Central memory CD8-positive, alpha-beta T cell (primary cell): ENCODE measurements at regions not wholly inside any gene's neighbourhood (a gene's known extent, or its start where the extent isn't known, plus 50 kb on each side); places are given as distances from the start of the nearest gene placed in this dataset.
"Not testable (repeated sequence)": the region's sequence is repeated elsewhere in the genome, so short reads cannot be mapped to it uniquely, and the experiment has no call there.

Experiments used
- ATAC-seq: fragments of 150-1000 bp; cut with Tn5 transposase; replicated peaks from 2 replicates; pipeline ENCODE4 v1.10.0; 2022; ENCODE audit warnings: mild to moderate bottlenecking, moderate FRiP score, moderate number of reproducible peaks; ENCODE audit not compliant: poor library complexity, severe bottlenecking; ENCODE audit errors: extremely low read depth
- DNase-seq, 2 donors: peaks; one replicate each; pipeline ENCODE4 v3.0.0; 2021; ENCODE audit warnings: low spot score in 2 of 2
- H3K27ac Mint-ChIP-seq: one replicate; pipeline ENCODE4 v1.8.0; 2022; ENCODE audit warnings: low read depth, mild to moderate bottlenecking, moderate library complexity, mixed read lengths
- H3K27me3 Mint-ChIP-seq: one replicate; pipeline ENCODE4 v1.8.0; 2022; ENCODE audit warnings: mixed read lengths
- H3K36me3 Mint-ChIP-seq: one replicate; pipeline ENCODE4 v1.8.0; 2022; ENCODE audit warnings: mild to moderate bottlenecking, moderate library complexity, mixed read lengths; ENCODE audit not compliant: insufficient read depth
- H3K4me1 Mint-ChIP-seq: one replicate; pipeline ENCODE4 v1.8.0; 2022; ENCODE audit warnings: mixed read lengths
- H3K4me3 Mint-ChIP-seq: one replicate; pipeline ENCODE4 v1.8.0; 2022; ENCODE audit warnings: mild to moderate bottlenecking, moderate library complexity, mixed read lengths
- H3K9me3 Mint-ChIP-seq: one replicate; pipeline ENCODE4 v1.8.0; 2022; ENCODE audit warnings: mixed read lengths

DNA sequence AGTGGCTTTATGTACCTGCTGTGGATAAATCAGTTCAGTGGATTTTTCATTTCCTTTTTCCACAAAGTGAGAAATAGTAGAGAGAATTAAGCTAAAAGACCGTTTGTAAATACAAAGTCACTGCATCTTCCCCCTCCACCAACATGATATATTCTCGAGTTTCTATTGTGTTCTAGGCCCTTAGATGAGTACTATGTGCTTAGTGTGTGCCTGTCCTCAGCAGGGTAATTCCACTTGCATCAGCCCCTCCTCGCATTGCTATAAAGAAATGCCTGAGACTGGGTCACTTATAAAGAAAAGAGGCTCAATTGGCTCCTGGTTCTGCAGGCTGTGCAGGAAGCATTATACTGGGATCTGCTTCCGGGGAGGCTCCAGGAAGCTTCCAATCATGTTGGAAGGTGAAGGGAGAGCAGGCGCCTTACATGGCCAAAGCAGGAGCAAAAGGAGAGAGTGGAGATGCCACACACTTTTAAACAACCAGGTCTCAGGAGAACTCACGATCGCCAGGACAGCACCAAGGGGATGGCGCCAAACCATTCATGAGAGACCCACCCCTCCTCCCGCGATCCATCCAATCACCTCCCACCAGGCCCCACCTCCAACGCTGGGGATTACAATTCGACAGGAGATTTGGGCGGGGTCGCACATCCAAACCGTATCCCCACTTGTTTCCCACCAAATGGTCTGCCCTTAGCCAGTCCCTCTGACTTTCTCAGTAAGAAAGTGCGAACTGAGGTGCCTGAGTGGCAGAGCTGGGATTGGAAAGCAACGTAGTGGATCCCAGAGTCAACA lies 102.3 kb upstream of the ABCC4 start:
- peaks cover 2% of the 10 kb centered on the region for H3K36me3 Mint-ChIP-seq
- DNase-seq (no peak), ATAC-seq (peak; percentile 11)
- peaks cover 10% of the 10 kb centered on the region for H3K4me1 Mint-ChIP-seq
- no peaks in the 10 kb centered on the region for H3K9me3 Mint-ChIP-seq
- peaks cover 32% of the 10 kb centered on the region for H3K27me3 Mint-ChIP-seq
- H3K27ac Mint-ChIP-seq: no peak overlapping the region
- H3K4me3 Mint-ChIP-seq: peak overlapping the region; percentile 62

DNA sequence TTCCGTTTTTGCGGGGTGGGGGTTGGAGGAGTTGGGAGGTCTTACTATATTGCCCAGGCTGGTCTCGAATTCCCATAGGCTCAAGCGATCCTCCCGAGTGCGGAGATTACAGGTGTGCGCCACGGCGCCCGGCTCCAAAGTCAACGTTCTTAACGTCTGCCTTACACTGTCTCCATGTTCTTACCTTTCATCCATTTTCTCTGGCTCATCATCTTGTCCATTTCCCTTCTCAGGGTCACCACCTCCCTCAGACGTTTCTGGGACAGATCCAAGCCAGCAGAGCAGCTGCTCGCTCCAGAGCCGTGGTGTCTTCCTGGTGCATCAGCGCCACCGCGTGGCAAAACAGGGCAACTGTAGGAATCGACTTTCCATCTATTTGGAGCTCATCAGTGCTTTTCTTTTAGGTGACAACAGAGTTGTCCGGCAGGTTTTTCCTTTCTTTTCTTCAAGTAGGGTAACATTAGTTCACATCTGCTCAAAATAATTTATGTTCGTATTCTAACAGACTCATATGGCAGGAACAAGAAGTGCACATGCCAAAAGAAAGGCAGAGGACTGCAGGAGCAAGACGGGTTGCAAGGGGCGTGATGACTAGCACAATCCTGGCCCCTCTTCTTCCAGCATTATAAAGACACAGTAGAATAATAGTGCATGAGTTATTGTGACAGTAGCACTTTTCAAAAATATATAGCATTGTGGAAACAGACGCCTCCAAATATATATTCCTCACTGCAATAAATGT lies 103.1 kb upstream of the ABCC4 start:
- H3K9me3 Mint-ChIP-seq: no peaks in the 10 kb centered on the region
- peak; percentile 58 to 61 for DNase-seq
- no peak overlapping the region for H3K27ac Mint-ChIP-seq
- peaks cover 10% of the 10 kb centered on the region for H3K4me1 Mint-ChIP-seq
- peak overlapping the region; percentile 62 for H3K4me3 Mint-ChIP-seq
- H3K27me3 Mint-ChIP-seq: peaks cover 32% of the 10 kb centered on the region
- peaks cover 2% of the 10 kb centered on the region for H3K36me3 Mint-ChIP-seq
- ATAC-seq: peak; percentile 78

DNA sequence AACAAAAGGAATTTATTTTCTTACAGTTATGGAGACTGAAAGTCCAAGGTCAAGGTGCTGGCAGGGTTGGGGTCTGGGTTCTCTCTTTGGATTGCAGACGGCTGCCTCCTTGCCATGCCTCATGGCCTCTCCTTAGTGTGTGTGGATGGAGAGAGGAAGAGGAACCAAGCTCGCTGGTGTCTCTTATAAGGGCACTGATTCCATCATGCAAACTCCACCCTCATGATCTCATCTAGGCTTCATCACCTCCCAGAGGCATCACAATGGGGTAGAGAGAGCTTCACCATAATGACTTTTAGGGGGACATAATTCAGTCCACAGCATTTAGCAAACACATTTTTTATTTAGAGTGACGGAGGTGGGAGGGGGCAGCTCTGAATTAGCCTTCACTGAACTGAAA lies 104.9 kb upstream of the ABCC4 start:
- no peak for DNase-seq
- no peak overlapping the region for H3K4me3 Mint-ChIP-seq
- no peaks in the 10 kb centered on the region for H3K9me3 Mint-ChIP-seq
- H3K36me3 Mint-ChIP-seq: peaks cover 2% of the 10 kb centered on the region
- H3K4me1 Mint-ChIP-seq: peaks cover 10% of the 10 kb centered on the region
- H3K27ac Mint-ChIP-seq: no peak overlapping the region
- no peak for ATAC-seq
- peaks cover 32% of the 10 kb centered on the region for H3K27me3 Mint-ChIP-seq

DNA sequence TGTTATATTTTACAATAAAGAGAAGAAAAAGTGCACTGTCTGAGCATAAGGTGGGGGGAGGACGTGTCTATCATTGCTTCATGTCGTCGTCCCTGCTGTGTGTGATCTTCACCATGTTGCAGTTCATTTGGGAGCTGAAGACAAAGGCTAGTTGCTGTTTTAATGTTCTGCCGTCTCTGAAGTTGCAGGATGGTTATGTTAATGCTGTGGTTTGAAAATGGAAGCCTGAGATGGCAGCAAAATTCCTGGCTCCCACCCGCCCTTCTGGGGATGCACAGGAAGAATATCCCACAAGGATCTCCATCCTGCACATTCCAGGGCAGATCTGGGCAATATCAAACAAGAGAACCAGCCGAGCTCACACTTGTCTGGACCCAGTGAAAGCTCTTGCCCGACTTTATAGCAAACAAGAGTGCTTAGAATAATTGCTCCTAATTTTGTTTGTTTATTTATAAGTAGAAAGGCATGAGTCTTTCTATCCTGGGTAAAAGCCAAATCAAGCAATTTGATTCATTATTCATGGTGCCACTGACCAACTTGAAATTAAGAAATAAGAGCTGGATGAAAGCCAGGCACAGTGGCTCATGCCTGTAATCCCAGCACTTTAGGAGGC lies 110.3 kb upstream of the ABCC4 start:
- Mint-ChIP-seq H3K27ac (no peak overlapping the region), H3K4me3 (no peak overlapping the region), H3K36me3 (no peaks in the 10 kb centered on the region), H3K9me3 (no peaks in the 10 kb centered on the region), H3K4me1 (no peaks in the 10 kb centered on the region), H3K27me3 (peaks cover 2% of the 10 kb centered on the region)
- ATAC-seq (no peak), DNase-seq (no peak)

DNA sequence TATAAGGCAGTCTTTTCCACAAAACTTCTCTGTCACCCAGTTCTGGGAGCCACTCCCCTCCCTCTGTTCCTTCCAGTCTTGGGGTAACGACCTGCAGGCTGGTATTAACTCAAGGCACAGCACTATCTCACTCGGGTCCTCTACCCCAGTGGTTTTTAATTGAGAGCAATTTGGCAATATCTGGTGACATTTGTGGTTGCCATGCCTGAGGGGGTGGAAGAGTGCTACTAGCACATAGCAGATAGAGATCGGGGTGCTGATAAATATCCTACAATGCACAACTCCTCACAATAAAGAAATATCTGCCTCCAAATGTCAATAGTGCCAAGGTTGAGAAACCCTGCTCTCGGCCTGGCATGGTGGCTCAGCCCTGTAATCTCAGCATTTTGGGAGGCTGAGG lies 117.7 kb upstream of the ABCC4 start:
- ATAC-seq (no peak), DNase-seq (no peak)
- Mint-ChIP-seq H3K4me1 (no peaks in the 10 kb centered on the region), H3K4me3 (no peak overlapping the region), H3K27me3 (peaks cover 59% of the 10 kb centered on the region), H3K27ac (no peak overlapping the region), H3K36me3 (no peaks in the 10 kb centered on the region), H3K9me3 (no peaks in the 10 kb centered on the region)

DNA sequence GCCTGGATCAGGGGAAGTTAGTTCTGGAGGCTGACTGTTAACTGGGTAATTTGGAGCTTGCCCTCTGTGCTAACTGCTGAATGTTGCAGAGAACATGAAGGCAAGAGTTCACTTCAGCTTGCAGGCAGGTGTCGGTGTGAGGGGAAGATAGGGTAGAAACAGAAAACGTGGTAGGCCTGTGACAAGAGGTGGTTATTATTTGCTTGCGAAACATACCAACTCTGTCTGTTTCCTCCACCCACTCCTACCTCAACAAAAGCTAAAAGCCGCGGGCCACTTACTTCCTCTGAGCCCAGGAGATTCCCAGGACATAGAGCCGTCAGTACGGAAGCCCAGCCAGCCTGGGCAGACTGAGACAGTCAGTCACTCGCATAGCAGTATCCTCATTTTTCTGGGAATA lies 119.2 kb upstream of the ABCC4 start:
- H3K9me3 Mint-ChIP-seq: no peaks in the 10 kb centered on the region
- DNase-seq: no peak
- peaks cover 63% of the 10 kb centered on the region for H3K27me3 Mint-ChIP-seq
- H3K36me3 Mint-ChIP-seq: no peaks in the 10 kb centered on the region
- H3K27ac Mint-ChIP-seq: no peak overlapping the region
- no peak overlapping the region for H3K4me3 Mint-ChIP-seq
- no peaks in the 10 kb centered on the region for H3K4me1 Mint-ChIP-seq
- no peak for ATAC-seq

DNA sequence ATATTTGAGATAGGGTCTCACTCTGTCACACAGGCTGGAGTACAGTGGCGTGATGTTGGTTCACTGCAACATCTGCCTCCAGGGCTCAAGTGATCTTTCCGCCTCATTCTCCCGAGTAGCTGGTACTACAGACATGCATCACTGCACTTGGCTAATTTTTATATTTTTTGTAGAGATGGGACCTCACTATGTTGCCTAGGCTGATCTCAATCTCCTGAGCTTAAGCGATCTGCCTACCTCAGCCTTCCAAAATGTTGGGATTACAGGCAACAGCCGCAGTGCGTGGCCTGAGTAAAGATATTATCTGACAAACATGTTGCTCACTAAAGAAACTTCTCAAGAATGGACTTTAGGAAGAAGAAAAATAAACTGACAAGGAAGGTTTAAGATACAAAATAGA lies 125.4 kb upstream of the ABCC4 start:
- ATAC-seq: no peak
- Mint-ChIP-seq H3K27ac (no peak overlapping the region), H3K4me1 (no peaks in the 10 kb centered on the region), H3K4me3 (no peak overlapping the region), H3K27me3 (peaks cover 35% of the 10 kb centered on the region), H3K36me3 (no peaks in the 10 kb centered on the region), H3K9me3 (no peaks in the 10 kb centered on the region)
- DNase-seq: no peak

DNA sequence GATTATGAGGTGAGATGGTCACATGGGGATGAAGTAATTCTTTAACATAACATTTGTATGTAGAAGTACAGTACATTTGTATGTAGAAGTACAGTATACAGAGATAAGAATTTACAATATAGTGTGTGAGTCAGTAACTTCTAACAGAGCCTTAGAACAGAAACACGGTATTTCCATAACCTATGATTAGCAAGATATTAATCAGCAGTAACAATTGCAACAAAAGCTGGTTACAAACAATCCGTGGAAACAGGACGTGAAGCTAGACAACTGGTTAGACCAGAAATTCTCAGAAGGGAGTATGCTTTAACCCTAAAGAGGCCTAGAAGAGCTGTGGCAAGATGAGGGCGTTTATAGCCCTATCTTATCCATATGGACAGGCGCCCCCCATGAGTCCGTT lies 122.0 kb upstream of the CLDN10 start:
- not testable (repeated sequence) for H3K9me3 Mint-ChIP-seq, H3K36me3 Mint-ChIP-seq, H3K27ac Mint-ChIP-seq, H3K4me1 Mint-ChIP-seq, H3K4me3 Mint-ChIP-seq, ATAC-seq, DNase-seq
- H3K27me3 Mint-ChIP-seq: peaks cover 24% of the 10 kb centered on the region

DNA sequence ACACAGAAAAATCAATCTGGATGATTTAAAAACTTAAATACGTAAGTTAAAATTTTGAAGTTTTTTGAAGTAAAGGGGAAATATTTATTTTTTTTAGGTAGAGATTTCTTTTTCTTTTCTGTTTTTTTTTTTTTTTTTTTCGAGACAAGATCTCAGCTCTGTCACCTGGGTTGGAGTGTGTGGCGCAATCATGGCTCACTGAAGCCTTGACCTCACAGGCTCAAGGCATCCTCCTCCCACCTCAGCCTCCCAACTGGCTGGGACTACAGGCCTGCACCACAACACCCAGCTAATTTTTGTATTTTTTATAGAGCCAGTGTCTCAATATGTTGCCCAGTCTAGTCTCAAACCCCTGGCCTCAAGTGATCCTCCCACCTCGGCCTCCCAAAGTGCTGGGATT lies 120.4 kb upstream of the CLDN10 start:
- H3K4me3 Mint-ChIP-seq: no peak overlapping the region
- H3K27ac Mint-ChIP-seq: no peak overlapping the region
- no peaks in the 10 kb centered on the region for H3K9me3 Mint-ChIP-seq
- H3K36me3 Mint-ChIP-seq: no peaks in the 10 kb centered on the region
- no peak for DNase-seq
- ATAC-seq: no peak
- H3K27me3 Mint-ChIP-seq: peaks cover 24% of the 10 kb centered on the region
- no peaks in the 10 kb centered on the region for H3K4me1 Mint-ChIP-seq

DNA sequence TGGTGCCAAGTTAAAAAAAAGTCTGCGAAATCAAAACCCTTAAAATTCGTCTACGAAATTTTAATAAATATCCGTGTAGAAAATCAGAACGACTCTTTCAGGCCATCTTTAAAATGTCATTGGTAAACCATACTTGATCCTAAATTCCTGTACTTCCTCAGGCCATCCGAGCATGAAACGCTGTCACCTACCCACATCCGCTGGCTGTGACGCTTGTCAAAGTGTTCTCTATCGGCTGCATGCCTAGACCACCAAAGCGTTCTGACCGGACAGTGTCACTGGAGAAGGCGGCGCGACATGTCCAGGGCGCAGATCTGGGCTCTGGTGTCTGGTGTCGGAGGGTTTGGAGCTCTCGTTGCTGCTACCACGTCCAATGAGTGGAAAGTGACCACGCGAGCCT lies 119.0 kb upstream of the CLDN10 start:
- Mint-ChIP-seq H3K27me3 (peaks cover 21% of the 10 kb centered on the region), H3K36me3 (no peaks in the 10 kb centered on the region), H3K4me3 (no peak overlapping the region), H3K27ac (no peak overlapping the region), H3K4me1 (no peaks in the 10 kb centered on the region), H3K9me3 (no peaks in the 10 kb centered on the region)
- DNase-seq: no peak
- ATAC-seq: no peak

DNA sequence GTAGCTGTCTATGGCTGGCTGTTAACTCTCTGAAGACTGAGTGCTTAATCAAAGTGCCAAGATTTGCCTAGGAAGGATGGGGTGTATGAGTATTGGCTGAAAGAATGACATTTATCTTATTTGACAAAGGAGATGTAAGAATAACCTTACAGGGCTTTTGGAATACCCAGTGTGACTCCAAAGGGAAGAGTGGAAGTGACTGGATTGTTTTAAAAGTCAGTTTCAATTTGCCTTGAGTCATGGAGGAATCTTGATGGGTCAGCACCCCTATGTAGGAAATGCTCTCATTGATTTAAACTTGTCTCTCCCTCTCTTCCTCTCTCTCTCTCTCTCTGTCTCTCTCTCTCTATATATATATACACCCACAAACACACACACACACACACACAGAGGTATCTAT lies 118.4 kb upstream of the CLDN10 start:
- no peak for ATAC-seq
- Mint-ChIP-seq H3K9me3 (no peaks in the 10 kb centered on the region), H3K27me3 (peaks cover 15% of the 10 kb centered on the region), H3K27ac (no peak overlapping the region), H3K4me3 (no peak overlapping the region), H3K36me3 (no peaks in the 10 kb centered on the region), H3K4me1 (no peaks in the 10 kb centered on the region)
- DNase-seq: no peak

DNA sequence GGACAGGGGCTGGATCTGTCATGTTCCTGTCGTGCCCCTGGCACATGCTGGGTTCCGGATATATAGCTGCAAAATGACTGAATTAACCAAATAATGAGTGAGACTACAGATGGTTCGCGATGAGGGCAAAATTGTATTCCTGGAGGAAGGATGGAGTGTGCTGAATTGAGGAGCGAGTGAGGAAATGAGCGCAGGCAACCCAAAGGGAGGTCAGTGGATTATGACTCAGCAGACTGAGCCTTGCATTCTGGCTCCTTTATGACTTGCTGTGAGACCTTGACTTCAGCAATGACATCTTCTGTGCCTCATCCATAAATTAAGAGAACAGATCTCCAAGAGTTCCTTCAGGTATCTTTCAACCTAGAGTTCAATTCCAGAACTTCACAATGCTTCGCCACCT lies 115.0 kb upstream of the CLDN10 start:
- Mint-ChIP-seq H3K4me1 (no peaks in the 10 kb centered on the region), H3K4me3 (no peak overlapping the region), H3K9me3 (no peaks in the 10 kb centered on the region), H3K27me3 (peaks cover 11% of the 10 kb centered on the region), H3K36me3 (no peaks in the 10 kb centered on the region), H3K27ac (no peak overlapping the region)
- DNase-seq (no peak), ATAC-seq (no peak)

DNA sequence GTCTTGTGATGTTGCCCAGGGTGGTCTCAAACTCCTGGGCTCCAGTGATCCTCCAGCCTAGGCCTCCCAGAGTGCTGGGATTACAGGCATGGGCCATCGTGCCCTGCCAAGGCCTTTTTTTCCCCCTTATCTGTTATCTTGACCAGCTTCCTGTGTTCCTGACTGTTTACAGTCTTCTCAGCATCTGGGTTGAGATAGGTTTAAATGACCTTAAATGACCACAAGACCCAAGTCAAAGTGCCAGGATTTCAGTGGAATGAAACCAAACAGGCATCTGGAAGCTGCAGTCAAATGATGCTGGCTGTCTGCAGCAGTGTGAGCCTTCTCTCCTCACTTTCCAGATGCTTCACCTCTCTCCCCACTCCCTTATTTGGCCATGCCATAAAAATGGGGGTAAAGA lies 114.2 kb upstream of the CLDN10 start:
- no peaks in the 10 kb centered on the region for H3K9me3 Mint-ChIP-seq
- no peak for ATAC-seq
- no peak overlapping the region for H3K4me3 Mint-ChIP-seq
- H3K27me3 Mint-ChIP-seq: peaks cover 17% of the 10 kb centered on the region
- H3K4me1 Mint-ChIP-seq: no peaks in the 10 kb centered on the region
- no peak for DNase-seq
- H3K27ac Mint-ChIP-seq: no peak overlapping the region
- no peaks in the 10 kb centered on the region for H3K36me3 Mint-ChIP-seq
